NOMO-1 (cell line): ENCODE measurements at regions not wholly inside any gene's neighbourhood (a gene's known extent, or its start where the extent isn't known, plus 50 kb on each side); places are given as distances from the start of the nearest gene placed in this dataset.
"Not testable (repeated sequence)": the region's sequence is repeated elsewhere in the genome, so short reads cannot be mapped to it uniquely, and the experiment has no call there.

Source experiments
- DNase-seq, 2 experiments: peaks; one replicate each; lab custom pipeline; 2025; ENCODE audit not compliant: unreplicated experiment in 2 of 2; lab: John Stamatoyannopoulos, UW

DNA sequence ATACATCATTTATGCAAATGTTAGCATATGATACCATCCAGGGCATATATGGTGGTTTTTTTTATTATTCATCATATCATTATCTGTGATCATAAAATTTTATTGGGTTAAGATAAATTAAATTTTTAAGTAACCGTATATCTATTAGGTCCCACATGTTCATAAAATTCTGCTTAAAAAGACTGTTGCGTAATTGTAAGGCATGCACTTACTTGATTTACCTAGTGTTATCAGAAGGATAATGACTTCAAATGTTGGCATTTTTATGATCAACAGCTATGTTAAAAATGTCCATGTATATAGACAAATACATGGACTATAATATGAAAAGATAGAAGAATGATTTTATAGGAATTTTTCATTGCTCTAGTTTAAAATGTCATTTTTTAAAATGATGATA is 1625.5 kb upstream of the CELF4 start:
- no peak for DNase-seq

DNA sequence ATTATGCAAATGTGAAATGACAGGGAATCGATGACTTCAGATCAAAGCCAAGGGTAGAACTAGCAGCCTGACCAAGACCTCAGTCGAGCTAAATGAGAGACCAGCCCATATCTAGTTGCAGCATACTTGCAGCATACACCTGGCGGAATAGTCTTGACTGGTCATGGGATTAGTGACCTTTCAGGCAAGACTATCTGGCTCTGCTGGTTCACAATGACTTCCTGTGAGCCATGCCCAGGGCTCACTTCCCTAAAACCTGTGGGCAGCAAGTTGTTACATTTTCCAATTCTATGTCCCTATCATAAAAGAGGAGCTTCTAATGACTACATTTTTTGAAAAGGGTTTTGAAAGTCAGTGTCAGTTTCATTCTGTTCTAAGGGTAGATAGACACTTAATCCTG is 1624.9 kb upstream of the CELF4 start:
- DNase-seq: no peak

DNA sequence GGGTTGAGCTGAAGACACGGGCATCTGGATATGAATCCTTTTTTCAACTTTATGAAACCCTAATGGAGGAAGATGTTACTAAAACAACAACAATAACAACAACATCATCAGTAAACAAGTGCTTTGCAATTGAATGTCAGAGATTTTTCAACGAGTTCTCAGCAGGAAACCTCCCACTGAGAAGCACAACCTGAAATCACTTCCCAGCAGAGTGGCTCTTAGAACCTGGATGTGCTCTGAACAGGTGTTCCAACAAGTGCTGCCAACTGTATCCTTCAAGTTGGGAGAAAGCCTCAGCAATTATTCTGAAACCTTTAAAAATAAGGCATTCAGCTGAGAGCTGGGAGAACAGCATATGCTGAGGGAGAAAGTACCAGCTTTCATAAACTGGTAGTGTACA is 1622.7 kb upstream of the CELF4 start:
- no peak for DNase-seq

DNA sequence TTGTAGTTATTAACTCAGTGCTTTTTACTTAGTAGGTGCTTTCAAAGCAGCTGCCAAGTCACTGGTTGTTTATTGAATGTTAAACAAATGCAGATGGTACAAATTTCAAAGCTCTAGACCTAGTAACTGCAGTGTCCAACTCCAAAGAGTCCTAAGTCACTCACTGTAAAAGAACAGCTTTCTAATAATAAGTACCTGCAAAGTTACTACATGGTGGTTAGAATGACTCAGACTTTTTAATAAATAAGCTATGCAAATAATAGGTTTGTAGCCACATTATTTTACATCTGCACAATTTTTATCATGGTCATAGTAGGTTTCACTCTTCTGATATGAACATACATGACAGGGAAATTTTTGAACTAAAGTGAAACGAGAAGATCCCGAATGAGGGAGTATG is 1620.4 kb upstream of the CELF4 start:
- DNase-seq: no peak

DNA sequence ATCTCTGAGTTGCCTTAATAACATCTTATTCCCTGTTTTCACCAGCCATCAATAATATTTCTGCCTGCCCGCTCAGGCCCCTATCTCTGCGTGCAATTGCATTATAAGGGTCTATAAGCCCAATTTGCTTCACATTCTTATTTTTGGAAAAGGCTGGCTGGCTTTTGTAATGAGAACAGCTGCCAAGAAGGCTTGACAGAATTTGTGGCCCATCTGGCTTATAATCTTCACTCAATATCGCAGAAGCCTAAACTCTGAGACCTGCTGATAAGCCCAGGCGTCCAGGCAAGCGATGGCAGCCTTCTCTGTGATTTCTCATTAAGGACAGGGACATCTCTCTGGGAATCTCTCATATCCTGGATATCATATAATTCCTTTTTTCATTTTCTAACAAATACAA is 1618.6 kb upstream of the CELF4 start:
- DNase-seq: no peak

DNA sequence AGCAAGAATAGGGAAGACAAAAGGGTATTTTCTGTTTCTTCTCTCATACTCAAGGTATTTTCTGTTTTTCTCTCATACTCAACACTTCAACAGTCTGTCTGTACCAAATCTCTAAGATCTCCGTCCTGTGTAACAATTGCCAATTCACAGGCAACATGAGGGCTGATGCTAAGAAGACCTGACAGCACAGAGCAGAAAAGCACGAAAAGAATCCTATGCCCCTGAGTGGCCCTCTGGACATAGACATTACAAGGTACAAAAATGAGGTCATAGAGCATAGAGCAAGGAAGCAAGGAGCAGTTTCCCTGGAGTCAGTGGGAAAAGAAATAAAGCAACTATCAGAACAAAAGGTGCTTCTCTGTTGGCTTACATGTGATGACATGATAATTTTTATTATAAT is 1612.6 kb upstream of the CELF4 start:
- no peak for DNase-seq

DNA sequence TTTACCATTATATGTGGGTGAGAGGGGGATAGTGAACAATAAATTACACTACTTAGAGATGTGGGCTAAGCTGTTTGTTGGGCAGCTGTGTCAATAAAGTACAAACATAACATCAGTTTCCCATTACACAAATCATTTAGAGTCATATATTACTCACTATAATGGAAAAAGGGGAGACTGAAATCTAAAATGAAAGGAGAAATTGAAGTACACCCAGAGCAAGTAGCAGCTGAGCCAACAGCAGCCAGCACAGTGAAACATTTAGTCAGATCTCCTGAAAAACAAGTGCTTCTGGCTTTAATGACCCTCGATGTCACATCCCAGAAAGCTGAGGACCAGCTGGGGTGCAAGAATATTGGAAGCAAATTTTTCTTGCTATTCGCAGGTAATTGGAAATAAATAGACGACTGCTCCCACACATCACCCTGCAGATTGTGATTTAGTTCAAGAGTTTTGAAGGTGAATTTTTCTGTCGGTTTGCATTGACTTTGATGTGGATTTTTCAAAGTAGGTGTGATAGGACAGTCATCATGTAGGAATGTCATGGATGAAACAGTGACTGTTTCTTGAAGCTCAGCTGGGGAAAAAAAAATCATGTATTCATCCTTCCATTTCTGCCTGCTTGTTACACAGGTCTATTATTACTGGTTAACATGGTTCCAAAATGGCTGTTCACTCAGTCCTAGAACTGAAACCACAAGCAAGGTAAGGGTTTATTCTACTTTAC is 1607.3 kb upstream of the CELF4 start:
- no peak for DNase-seq

DNA sequence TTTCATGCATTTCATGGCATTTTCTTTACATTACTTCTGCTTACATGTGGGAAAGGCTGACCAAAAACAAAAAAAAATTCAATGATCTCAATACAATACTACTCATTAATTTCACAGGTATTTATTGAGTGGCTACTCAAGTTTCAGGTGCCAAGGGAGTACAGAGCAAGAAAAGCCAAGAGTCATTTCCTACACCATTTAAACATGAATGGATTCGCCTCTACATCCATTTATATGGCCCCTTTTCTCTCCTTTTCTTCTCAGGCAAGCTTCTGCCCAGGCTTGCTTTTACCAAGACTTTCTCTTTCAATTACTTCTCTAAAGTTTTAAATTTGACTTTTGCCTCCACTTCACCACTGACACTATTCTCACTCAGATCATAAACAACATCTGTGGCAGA is 1603.1 kb upstream of the CELF4 start:
- DNase-seq: no peak

DNA sequence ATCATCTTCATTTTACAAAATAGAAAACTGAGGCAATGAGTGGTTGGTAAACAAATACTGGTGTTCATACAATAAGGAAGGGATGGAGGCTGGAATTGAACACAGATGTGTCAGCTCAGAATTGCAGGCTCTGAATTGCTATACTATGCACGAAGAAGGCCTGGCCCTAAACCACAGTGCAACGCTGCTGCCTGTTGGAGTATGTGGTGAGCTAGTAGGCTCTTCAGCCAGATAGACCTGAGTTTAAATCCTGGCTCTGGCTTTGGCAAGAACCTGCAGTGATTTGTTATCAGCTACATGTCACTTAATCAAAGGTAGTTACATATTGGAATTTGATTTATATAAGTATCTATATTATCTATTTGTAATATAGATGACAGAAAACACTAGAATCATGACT is 1602.4 kb upstream of the CELF4 start:
- DNase-seq: no peak

DNA sequence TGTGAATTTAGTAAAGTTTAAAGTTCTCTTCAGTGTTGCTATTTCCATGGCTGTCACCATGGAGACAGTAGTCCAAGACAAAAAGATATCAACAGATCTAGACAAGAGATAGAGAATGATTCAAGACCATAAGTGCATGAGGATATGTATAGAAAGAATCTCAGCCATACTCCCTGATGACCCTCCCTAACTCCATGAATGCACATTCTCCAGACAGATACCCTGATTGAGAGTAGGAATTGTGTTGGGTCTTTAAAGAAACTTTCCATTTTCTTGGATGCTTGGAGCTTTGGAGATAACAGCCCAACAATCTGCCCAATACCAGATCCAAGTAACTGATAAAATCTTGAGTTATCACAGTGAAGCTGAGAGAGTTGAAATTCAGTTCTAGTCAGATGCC is 1601.2 kb upstream of the CELF4 start:
- DNase-seq: no peak

DNA sequence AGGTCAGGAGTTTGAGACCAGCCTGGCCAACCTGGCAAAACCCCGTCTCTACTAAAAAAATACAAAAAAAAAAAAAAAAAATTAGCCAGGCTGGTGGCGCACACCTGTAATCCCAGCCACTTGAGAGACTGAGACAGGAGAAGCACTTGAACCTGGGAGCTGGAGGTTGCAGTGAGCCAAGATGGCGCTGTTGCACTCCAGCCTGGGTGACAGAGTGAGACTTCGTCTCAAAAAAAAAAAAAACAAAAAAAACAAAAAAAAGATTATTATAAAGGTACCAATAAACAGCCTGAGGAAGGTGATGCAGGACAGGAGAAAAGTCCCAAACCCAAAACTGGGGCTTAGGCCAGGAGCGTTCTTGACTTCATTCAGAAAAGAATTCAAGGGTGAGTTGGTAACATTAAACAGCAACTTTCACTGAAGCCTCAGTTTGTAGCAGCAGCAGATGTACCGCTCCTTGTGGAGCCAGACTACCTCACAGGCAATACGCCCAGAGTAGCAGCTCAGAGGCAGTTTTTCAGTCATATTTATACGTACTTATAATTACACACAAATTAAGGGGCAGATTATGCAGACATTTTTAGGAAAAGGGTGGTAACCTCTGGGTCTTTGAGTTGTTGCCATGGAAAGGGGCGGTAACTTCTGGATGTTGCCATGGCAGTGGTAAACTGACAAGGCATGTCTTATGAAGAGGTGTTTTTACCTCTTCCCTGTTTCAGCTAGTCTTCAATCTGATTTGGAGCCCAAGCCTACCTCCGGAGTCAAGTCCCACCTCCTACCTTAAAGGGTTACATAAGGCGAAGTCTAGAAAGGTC is 1596.6 kb upstream of the CELF4 start:
- no peak for DNase-seq

DNA sequence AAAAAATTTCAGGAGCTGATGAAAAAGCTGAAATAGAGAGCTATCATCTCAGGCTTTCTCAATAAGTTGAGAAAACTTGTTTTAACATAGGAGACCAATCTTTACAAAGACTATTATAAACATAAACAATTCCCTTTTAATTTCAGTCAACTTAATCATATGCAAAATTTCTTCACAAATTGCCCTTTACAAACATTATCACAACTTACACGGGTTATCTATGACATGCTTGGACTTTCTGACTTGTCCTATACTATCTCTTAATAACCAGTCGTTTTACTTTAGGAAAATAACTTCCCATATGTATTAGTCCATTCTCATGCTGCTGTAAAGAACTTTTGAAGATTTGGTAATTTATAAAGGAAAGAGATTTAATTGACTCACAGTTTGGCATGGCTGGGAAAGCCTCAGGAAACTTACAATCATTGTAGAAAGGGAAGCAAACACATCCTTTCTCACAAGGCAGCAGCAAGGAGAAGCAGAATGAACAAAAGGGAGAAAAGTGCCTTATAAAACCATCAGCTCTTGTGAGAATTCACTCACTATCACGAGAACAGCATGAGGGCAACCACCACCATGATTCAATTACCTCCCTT is 1583.7 kb upstream of the CELF4 start:
- DNase-seq: no peak

DNA sequence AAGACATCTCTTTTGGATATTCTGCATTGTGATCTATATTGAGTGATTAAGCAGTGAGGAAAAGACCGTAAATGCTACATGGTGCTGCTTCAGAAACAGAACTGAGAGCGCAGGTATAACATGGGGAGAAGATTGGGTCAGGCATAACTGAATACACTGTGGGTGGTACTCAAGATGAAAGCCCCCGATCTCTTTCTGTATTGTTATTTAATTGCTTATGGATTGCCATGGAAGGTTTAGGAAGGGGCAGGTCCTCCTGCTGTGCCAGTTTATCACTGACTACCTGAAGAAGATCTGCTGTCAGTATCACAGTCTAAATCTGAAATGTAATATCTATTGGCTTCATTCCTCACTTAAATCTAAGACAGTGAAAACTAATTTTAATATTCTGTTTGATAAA is 1568.7 kb upstream of the CELF4 start:
- DNase-seq: no peak

DNA sequence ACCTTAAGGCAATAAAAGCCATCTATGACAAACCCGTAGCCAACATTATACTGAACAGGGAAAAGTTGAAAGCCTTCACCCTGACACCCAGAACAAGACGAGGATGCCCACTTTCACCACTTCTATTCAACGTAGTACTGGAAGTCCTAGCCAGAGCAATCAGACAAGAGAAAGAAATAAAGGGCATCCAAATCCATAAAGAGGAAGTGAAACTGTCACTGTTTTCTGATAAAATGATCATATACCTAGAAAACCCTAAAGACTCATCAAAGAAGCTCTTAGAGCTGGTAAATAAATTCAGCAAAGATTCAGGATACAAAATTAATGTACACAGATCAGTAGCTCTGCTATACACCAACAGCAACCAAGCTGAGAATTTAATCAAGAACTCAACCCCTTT is 1561.9 kb upstream of the CELF4 start:
- DNase-seq: not testable (repeated sequence)

DNA sequence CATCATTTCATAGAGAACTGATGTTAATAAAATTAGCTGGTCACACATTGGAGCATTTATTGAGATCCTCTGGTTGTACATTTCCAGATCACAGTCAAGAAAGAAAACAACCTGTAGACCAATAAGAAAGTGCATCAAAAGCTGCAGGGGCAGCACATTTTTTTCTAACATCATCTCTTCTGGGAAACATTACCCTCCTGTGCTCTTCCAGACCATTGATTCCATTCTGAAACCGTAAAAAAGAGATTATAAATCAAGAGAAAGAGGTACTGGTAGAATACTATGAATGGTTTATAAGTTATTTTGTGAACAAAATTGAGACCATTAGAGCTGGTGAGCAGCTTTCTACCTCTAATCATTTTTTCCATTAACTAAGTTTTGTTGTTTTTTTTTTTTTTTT is 1548.2 kb upstream of the CELF4 start:
- DNase-seq: no peak

DNA sequence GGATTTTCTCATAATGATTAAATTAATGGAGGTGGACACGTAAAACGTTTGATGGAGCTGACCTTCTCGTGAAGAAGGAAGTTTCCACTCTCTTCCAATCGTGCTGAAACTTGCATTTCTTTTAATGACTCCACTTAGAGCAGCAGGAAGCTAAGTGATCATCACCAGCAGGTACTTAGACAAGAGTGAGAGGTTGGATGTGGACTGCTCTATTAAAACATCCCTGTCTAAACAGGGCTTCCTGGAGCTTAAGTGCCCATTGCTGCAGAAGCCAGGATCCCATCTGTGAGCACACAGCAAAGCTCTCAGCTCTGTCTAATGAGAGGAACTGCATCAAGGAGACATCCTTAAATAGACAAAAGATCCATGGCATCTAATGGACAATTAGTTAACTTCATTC is 1539.5 kb upstream of the CELF4 start:
- DNase-seq: no peak

DNA sequence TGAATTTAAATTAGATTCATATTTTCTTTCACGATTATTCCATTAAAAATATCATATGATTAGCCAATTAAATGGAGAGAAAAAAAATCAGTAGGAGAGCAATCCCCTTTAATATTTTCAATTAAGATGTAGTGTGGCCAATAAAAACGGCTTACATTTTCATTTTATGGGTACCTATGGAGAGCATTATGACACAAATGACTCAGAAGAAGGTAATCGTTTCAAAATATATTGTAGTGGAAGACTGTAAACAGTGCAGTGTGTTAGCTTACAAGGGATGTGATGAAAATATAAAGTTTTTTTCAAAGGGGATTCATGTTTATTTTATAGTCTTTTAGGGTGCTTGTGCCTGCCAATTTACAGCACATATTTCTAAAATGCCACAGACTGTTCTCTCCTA is 1507.4 kb upstream of the CELF4 start:
- DNase-seq: no peak

DNA sequence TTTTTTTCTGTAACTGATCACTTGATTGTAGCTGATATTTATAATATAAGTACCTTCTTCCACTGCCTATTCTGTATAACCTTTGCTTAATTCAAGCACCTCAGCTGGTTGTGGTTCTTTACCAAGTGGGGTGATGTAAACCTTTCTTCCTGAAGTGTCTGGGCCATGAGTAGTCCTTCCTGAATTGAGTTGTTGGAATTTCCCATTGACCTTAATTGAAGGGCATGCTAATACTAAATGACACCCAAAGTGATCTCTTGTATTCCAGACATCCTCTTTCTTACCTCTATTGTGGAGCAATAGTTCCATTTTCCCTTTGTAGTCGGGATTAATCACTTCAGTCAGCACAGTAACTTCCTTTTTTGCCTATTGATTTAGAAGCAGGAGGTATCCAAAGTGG is 1496.8 kb upstream of the CELF4 start:
- no peak for DNase-seq

DNA sequence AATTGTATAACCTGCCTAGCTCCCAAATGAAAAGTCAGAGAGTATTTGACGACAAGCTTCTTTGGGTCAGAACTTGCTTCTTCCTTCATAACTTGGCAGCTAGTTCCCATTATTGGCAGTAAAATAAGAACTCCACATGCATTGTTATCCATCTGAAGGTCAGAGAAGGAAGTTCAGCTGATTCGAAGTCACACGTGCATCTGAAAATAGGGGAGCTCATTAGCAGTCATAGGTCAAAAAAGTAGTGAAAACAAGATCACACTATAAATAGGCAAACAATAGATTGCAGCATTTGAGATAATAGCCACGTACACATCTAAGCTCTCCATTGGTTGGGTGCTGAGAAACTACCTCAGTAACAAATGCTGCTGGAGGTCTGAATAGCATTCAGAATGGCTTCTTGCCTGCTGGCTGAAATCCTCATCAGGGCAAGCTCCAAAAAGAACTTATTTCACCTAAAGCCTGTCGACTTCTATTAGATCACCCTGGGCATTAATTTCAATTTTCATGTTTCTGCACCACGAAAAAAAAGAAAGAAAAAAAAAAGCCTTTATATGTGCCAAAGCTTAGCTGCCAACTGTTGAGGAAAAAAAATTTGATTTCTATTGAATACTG is 1492.9 kb upstream of the CELF4 start:
- DNase-seq: no peak

DNA sequence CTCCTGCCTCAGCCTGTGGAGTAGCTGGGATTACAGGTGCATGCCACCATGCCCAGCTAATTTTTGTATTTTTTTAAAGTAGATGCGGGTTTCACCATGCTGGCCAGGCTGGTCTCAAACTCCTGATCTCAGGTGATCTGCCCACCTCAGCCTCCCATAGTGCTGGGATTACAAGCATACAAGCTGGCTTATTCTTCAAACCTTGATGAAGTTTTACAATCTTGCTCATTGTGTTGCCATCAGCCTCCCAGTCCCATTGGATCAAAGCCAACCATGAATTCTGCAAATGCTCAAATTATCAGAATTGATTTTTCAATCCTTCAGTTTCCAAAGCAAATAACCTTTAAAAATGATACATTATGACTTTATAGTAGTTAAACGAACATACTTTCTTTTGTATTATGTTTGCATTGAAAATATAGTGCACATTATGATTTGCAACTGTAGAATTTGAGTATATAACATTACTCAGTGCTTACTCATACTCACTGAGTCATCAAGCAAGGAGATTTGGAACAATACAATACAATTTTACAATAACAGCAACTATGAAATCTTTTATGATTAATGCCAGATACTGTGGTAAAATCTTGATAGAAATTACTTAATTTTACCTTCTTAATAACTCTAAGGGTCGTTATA is 1491.9 kb upstream of the CELF4 start:
- DNase-seq: no peak

DNA sequence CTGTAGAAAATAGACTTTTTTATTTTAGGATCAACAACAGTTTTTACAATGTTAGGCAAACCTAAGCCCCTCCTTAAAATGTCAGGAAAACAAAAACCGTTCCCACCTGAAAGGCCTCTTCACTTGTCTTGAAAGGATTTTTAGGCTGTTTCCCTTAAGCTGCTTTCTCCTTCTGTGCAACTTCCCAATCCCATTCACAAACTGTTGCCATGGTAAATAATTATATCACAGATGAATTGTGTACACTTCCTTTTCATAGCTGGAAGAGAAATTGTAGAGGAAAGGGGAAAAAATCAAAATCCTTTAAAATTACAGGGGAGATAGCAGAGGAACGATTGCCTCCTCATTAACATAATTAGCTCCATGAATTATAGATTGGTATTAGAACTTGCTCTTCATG is 1488.0 kb upstream of the CELF4 start:
- no peak for DNase-seq
